ENCODE measurements at regions not wholly inside any gene's neighbourhood (a gene's known extent, or its start where the extent isn't known, plus 50 kb on each side); places are given as distances from the start of the nearest gene placed in this dataset.

GRCh38 chr2:126322342-126322741, 333.6 kb upstream of the GYPC start:
- H3K4me1 Mint-ChIP-seq: no peaks in the 10 kb centered on the region
- no peak overlapping the region for H3K27ac Mint-ChIP-seq
- peaks cover 0 to 5% of the 10 kb centered on the region in 2 donors for H3K27me3 Mint-ChIP-seq
- H3K9me3 ChIP-seq: no peaks in the 10 kb centered on the region
- H3K9me3 Mint-ChIP-seq: no peaks in the 10 kb centered on the region
- CTCF ChIA-PET: no interaction called here
- POLR2A ChIA-PET: no interaction called here
- no peak for DNase-seq
- H3K4me3 ChIP-seq (ENCODE audit: control insufficient read depth in 1 of 2, extremely low read depth in 1 of 2, low read length in 1 of 2): no peak overlapping the region
- H3K36me3 ChIP-seq (ENCODE audit: control insufficient read depth in 2 of 2, extremely low read depth in 1 of 2, insufficient read depth in 1 of 2, low read length in 1 of 2): no peaks in the 10 kb centered on the region
- H3K27ac ChIP-seq (ENCODE audit: low read length): no peak overlapping the region
- no peak for ATAC-seq (replicated peaks in 1 of 4)
- no peaks in the 10 kb centered on the region for H3K27me3 ChIP-seq (replicated peaks in 1 of 2; ENCODE audit: control insufficient read depth in 2 of 2, extremely low read depth in 1 of 2, insufficient read depth in 2 of 2, low read length in 1 of 2)
- H3K36me3 Mint-ChIP-seq: no peaks in the 10 kb centered on the region
- WGBS (ENCODE audit: insufficient coverage): no CpG with 5 or more reads among the region's 3 CpGs
- no peaks in the 10 kb centered on the region for H3K4me1 ChIP-seq (ENCODE audit: control insufficient read depth in 1 of 2, extremely low read depth in 1 of 2, insufficient read depth in 2 of 2, low read length in 2 of 2)
- H3K4me3 Mint-ChIP-seq: no peak overlapping the region

- no peak overlapping the region for H3K4me3 Mint-ChIP-seq
- Histone ChIP-seq H3K4me1 (ENCODE audit: control insufficient read depth in 1 of 2, extremely low read depth in 1 of 2, insufficient read depth in 2 of 2, low read length in 2 of 2) (no peaks in the 10 kb centered on the region), H3K36me3 (ENCODE audit: control insufficient read depth in 2 of 2, extremely low read depth in 1 of 2, insufficient read depth in 1 of 2, low read length in 1 of 2) (no peaks in the 10 kb centered on the region), H3K9me3 (no peaks in the 10 kb centered on the region), H3K27ac (ENCODE audit: low read length) (no peak overlapping the region), H3K27me3 (replicated peaks in 1 of 2; ENCODE audit: control insufficient read depth in 2 of 2, extremely low read depth in 1 of 2, insufficient read depth in 2 of 2, low read length in 1 of 2) (no peaks in the 10 kb centered on the region), H3K4me3 (ENCODE audit: control insufficient read depth in 1 of 2, extremely low read depth in 1 of 2, low read length in 1 of 2) (no peak overlapping the region)
- ChIA-PET POLR2A (no interaction called here), CTCF (no interaction called here)
- ATAC-seq (replicated peaks in 1 of 4) (no peak), DNase-seq (no peak)
- WGBS (ENCODE audit: insufficient coverage): 80% methylated on average over 1 of the region's 5 CpGs
- no peaks in the 10 kb centered on the region for H3K36me3 Mint-ChIP-seq
- H3K4me1 Mint-ChIP-seq: no peaks in the 10 kb centered on the region
- no peaks in the 10 kb centered on the region for H3K9me3 Mint-ChIP-seq
- H3K27me3 Mint-ChIP-seq: peaks cover 0 to 1% of the 10 kb centered on the region in 2 donors
- no peak overlapping the region for H3K27ac Mint-ChIP-seq
Observed at GRCh38 chr2:126325202-126325601, 330.8 kb upstream of the GYPC start.

- Histone ChIP-seq H3K4me1 (ENCODE audit: control insufficient read depth in 1 of 2, extremely low read depth in 1 of 2, insufficient read depth in 2 of 2, low read length in 2 of 2) (no peaks in the 10 kb centered on the region), H3K27ac (ENCODE audit: low read length) (no peak overlapping the region), H3K4me3 (ENCODE audit: control insufficient read depth in 1 of 2, extremely low read depth in 1 of 2, low read length in 1 of 2) (no peak overlapping the region), H3K27me3 (replicated peaks in 1 of 2; ENCODE audit: control insufficient read depth in 2 of 2, extremely low read depth in 1 of 2, insufficient read depth in 2 of 2, low read length in 1 of 2) (peaks cover 0 to under 1% of the 10 kb centered on the region in 2 experiments), H3K9me3 (peaks cover 3% of the 10 kb centered on the region), H3K36me3 (ENCODE audit: control insufficient read depth in 2 of 2, extremely low read depth in 1 of 2, insufficient read depth in 1 of 2, low read length in 1 of 2) (no peaks in the 10 kb centered on the region)
- no CpG with 5 or more reads among the region's 2 CpGs for WGBS (ENCODE audit: insufficient coverage)
- ATAC-seq (replicated peaks in 1 of 4) (no peak), DNase-seq (no peak)
- no peak overlapping the region for H3K4me3 Mint-ChIP-seq
- ChIA-PET CTCF (no interaction called here), POLR2A (no interaction called here)
- no peaks in the 10 kb centered on the region for H3K36me3 Mint-ChIP-seq
- peaks cover 15 to 33% (median 19%) of the 10 kb centered on the region in 3 donors for H3K9me3 Mint-ChIP-seq
- H3K4me1 Mint-ChIP-seq: no peaks in the 10 kb centered on the region
- no peak overlapping the region for H3K27ac Mint-ChIP-seq
- H3K27me3 Mint-ChIP-seq: no peaks in the 10 kb centered on the region
Observed at GRCh38 chr2:126329173-126329572, 326.8 kb upstream of the GYPC start.

- DNase-seq (no peak), ATAC-seq (replicated peaks in 1 of 4) (no peak)
- no peaks in the 10 kb centered on the region for H3K36me3 Mint-ChIP-seq
- H3K4me3 ChIP-seq (ENCODE audit: control insufficient read depth in 1 of 2, extremely low read depth in 1 of 2, low read length in 1 of 2): no peak overlapping the region
- no peaks in the 10 kb centered on the region for H3K27me3 ChIP-seq (replicated peaks in 1 of 2; ENCODE audit: control insufficient read depth in 2 of 2, extremely low read depth in 1 of 2, insufficient read depth in 2 of 2, low read length in 1 of 2)
- H3K27ac ChIP-seq (ENCODE audit: low read length): no peak overlapping the region
- H3K4me1 ChIP-seq (ENCODE audit: control insufficient read depth in 1 of 2, extremely low read depth in 1 of 2, insufficient read depth in 2 of 2, low read length in 2 of 2): no peaks in the 10 kb centered on the region
- ChIA-PET POLR2A (no interaction called here), CTCF (no interaction called here)
- WGBS (ENCODE audit: insufficient coverage): no CpG with 5 or more reads among the region's 4 CpGs
- H3K4me1 Mint-ChIP-seq: no peaks in the 10 kb centered on the region
- no peaks in the 10 kb centered on the region for H3K27me3 Mint-ChIP-seq
- H3K4me3 Mint-ChIP-seq: no peak overlapping the region
- H3K27ac Mint-ChIP-seq: no peak overlapping the region
- no peaks in the 10 kb centered on the region for H3K36me3 ChIP-seq (ENCODE audit: control insufficient read depth in 2 of 2, extremely low read depth in 1 of 2, insufficient read depth in 1 of 2, low read length in 1 of 2)
- peaks cover 0 to 3% (median 0%) of the 10 kb centered on the region in 3 donors for H3K9me3 Mint-ChIP-seq
- no peaks in the 10 kb centered on the region for H3K9me3 ChIP-seq
Observed at GRCh38 chr2:126342457-126342856, 313.5 kb upstream of the GYPC start.

- no peak for ATAC-seq (replicated peaks in 1 of 4)
- Mint-ChIP-seq H3K4me1 (no peaks in the 10 kb centered on the region), H3K27ac (no peak overlapping the region), H3K9me3 (peaks cover 0 to 3% (median 0%) of the 10 kb centered on the region in 3 donors), H3K4me3 (no peak overlapping the region), H3K27me3 (peaks cover 3% of the 10 kb centered on the region in 2 donors), H3K36me3 (no peaks in the 10 kb centered on the region)
- ChIA-PET CTCF (no interaction called here), POLR2A (no interaction called here)
- Histone ChIP-seq H3K27ac (ENCODE audit: low read length) (no peak overlapping the region), H3K27me3 (replicated peaks in 1 of 2; ENCODE audit: control insufficient read depth in 2 of 2, extremely low read depth in 1 of 2, insufficient read depth in 2 of 2, low read length in 1 of 2) (no peaks in the 10 kb centered on the region), H3K4me1 (ENCODE audit: control insufficient read depth in 1 of 2, extremely low read depth in 1 of 2, insufficient read depth in 2 of 2, low read length in 2 of 2) (no peaks in the 10 kb centered on the region), H3K4me3 (ENCODE audit: control insufficient read depth in 1 of 2, extremely low read depth in 1 of 2, low read length in 1 of 2) (no peak overlapping the region), H3K36me3 (ENCODE audit: control insufficient read depth in 2 of 2, extremely low read depth in 1 of 2, insufficient read depth in 1 of 2, low read length in 1 of 2) (no peaks in the 10 kb centered on the region), H3K9me3 (no peaks in the 10 kb centered on the region)
- WGBS (ENCODE audit: insufficient coverage): no CpG with 5 or more reads among the region's 2 CpGs
- no peak for DNase-seq
Observed at GRCh38 chr2:126343136-126343535, 312.8 kb upstream of the GYPC start.

- no peak for ATAC-seq (replicated peaks in 1 of 4)
Observed at GRCh38 chr2:126344493-126344892, 311.5 kb upstream of the GYPC start.

GRCh38 chr2:126345691-126346090, 310.3 kb upstream of the GYPC start:
- peaks cover 0 to 5% (median 3%) of the 10 kb centered on the region in 3 donors for H3K9me3 Mint-ChIP-seq
- Histone ChIP-seq H3K4me3 (ENCODE audit: control insufficient read depth in 1 of 2, extremely low read depth in 1 of 2, low read length in 1 of 2) (no peak overlapping the region), H3K27ac (ENCODE audit: low read length) (no peak overlapping the region), H3K4me1 (ENCODE audit: control insufficient read depth in 1 of 2, extremely low read depth in 1 of 2, insufficient read depth in 2 of 2, low read length in 2 of 2) (no peaks in the 10 kb centered on the region), H3K9me3 (no peaks in the 10 kb centered on the region), H3K27me3 (replicated peaks in 1 of 2; ENCODE audit: control insufficient read depth in 2 of 2, extremely low read depth in 1 of 2, insufficient read depth in 2 of 2, low read length in 1 of 2) (no peaks in the 10 kb centered on the region), H3K36me3 (ENCODE audit: control insufficient read depth in 2 of 2, extremely low read depth in 1 of 2, insufficient read depth in 1 of 2, low read length in 1 of 2) (no peaks in the 10 kb centered on the region)
- peaks cover 4% of the 10 kb centered on the region in 2 donors for H3K27me3 Mint-ChIP-seq
- H3K4me1 Mint-ChIP-seq: no peaks in the 10 kb centered on the region
- no peak overlapping the region for H3K4me3 Mint-ChIP-seq
- DNase-seq: no peak
- CTCF ChIA-PET: no interaction called here
- no peak for ATAC-seq (replicated peaks in 1 of 4)
- no peak overlapping the region for H3K27ac Mint-ChIP-seq
- H3K36me3 Mint-ChIP-seq: no peaks in the 10 kb centered on the region
- POLR2A ChIA-PET: no interaction called here
- no CpG with 5 or more reads among the region's 1 CpG for WGBS (ENCODE audit: insufficient coverage)

More at GRCh38 chr2:126344493-126344892, 311.5 kb upstream of the GYPC start:
- POLR2A ChIA-PET: no interaction called here
- Mint-ChIP-seq H3K4me1 (no peaks in the 10 kb centered on the region), H3K27ac (no peak overlapping the region), H3K4me3 (no peak overlapping the region), H3K9me3 (no peaks in the 10 kb centered on the region), H3K27me3 (peaks cover 4% of the 10 kb centered on the region in 2 donors), H3K36me3 (no peaks in the 10 kb centered on the region)
- Histone ChIP-seq H3K4me3 (ENCODE audit: control insufficient read depth in 1 of 2, extremely low read depth in 1 of 2, low read length in 1 of 2) (no peak overlapping the region), H3K27ac (ENCODE audit: low read length) (no peak overlapping the region), H3K27me3 (replicated peaks in 1 of 2; ENCODE audit: control insufficient read depth in 2 of 2, extremely low read depth in 1 of 2, insufficient read depth in 2 of 2, low read length in 1 of 2) (no peaks in the 10 kb centered on the region), H3K4me1 (ENCODE audit: control insufficient read depth in 1 of 2, extremely low read depth in 1 of 2, insufficient read depth in 2 of 2, low read length in 2 of 2) (no peaks in the 10 kb centered on the region), H3K36me3 (ENCODE audit: control insufficient read depth in 2 of 2, extremely low read depth in 1 of 2, insufficient read depth in 1 of 2, low read length in 1 of 2) (no peaks in the 10 kb centered on the region), H3K9me3 (no peaks in the 10 kb centered on the region)
- 65% methylated on average over 2 of the region's 2 CpGs for WGBS (ENCODE audit: insufficient coverage)
- CTCF ChIA-PET: no interaction called here
- DNase-seq: no peak
